Left forelimb (tissue), 1 donor: ENCODE measurements at regions not wholly inside any gene's neighbourhood (a gene's known extent, or its start where the extent isn't known, plus 50 kb on each side); places are given as distances from the start of the nearest gene placed in this dataset.
"Not testable (repeated sequence)": the region's sequence is repeated elsewhere in the genome, so short reads cannot be mapped to it uniquely, and the experiment has no call there.

Experiments
- DNase-seq: peaks from one replicate; pipeline ENCODE4 v3.0.0-alpha.2; 2018; ENCODE audit warnings: low spot score

DNA sequence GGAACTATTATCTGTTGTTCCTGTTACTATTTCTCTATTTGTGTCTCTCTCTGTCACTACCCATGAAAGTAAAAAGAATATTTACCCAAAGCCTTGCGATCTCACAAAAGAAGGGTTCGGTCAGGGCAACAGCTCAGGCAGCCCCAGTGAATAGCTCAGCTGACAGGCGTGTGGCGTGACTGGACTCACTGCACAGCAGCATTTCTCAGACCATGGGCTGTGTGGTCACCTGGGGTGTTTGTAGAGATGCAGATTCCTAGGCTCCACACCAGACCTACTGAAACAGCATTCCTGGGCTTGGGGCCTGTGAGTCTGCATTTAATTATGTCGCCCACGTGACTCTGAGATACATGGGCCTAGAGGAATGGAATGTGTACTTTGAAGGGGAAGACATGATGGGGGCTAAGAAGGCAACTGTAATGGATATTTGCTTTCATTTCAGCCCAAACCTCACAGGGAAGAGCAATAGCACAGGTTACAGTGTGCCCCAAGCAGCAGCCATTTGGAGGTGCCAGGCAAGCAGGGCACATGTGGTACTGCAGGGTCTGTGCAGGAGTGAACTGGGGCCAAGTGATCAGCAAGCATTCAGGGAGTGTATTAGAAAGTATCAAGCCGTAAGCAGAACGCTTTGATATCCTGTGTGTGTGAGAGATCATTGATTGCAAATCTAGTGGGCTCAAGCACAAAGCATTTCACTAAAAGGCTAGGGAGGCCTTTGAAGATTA, 90.4 kb upstream of the RBMS1 start:
- no peak for DNase-seq

DNA sequence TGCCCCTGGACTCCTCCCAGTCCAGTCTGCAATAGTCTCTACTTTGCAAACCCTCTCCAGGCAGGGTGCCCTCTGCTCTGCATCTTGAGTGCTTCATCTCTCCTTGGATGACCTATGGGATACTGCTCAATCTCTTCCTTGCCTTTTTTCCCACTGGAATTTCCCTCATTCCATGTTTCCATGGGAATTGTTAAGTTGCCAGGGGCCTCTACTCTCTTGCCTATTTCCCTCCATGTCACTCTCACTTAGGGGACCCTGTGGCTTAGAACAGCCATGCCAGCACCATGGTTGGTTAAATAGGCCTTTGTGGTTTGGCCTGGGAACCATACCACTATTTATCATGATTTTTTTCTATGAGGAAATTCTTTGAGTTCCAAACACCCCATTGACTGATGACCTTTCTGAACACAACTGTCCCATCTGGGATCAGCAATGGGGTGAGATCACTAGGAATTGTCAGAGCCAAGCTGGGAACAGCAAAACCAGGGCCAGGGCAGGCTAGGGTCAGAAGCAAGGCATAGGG, 91.4 kb upstream of the RBMS1 start:
- no peak for DNase-seq

DNA sequence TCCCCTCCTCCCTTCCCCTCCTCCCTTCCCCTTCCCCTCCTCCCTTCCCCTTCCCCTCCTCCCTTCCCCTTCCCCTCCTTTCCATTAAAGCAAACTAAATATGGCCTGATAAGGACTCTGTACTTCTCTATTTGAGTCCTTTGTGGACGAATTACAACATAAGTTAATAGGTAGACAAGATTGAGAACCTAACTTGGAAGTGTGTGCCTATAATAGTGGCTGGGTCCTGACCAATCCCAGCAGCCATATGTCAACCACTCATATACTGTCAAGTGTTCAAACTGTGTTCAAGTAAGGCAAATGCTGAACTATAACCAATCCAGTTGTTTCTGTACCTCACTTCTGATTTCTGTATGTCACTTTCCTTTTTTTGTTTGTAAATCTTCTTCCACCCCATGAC, 97.1 kb upstream of the RBMS1 start:
- no peak for DNase-seq

DNA sequence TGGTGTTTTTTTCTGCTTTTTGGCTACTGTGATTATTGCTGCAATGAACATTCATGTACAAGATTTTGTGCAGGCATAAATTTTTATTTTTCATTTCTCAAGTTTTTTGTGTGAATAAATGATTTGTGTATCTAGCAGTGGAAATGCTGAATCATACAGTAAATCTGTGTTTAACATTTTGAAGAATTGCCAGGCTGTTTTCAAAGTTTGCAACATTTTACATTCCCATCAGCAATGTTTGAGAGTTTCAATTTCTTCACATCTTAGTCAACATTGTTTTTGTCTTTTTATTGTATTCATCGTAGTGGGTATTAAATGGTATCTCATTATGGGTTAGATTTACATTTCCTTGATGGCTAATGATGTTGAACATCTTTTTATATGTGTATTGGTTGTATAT, 98.8 kb upstream of the RBMS1 start:
- no peak for DNase-seq

DNA sequence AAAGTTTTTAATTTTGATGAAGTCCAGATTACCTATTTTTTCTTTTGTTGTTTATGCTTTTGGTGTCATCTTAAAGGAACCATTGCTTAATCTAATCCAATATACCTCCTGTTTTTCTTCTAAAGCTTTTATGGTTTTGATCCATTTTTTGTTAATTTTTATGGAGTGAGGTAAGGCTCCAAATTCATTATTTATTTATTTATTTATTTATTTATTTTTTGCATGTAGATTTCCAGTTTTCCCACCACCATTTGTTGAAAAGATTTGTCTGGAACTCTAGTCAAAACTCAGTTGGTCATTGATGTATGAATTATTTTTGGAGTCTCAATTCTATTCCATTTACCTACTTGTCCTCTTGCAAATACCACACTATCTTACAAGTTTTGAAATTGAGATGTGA, 99.4 kb upstream of the RBMS1 start:
- DNase-seq = no peak

DNA sequence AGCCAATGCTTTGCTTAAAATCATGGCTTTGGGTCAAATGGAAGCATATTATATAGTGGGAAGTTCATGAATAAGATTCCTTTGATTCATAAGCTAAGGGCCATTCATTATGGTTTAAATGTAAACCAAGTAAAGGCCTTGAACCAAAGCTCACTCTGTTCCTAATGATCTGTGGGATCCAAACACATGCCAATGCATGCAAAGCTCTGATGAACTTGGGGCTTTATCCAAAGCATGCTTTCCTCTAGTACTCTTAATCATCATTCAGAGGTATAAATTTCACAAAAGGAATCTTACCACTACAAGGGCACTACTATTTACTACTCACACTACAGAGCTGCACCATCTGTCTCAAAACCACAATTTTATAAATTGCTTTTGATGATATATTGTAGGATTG, 102.8 kb upstream of the RBMS1 start:
- no peak for DNase-seq

DNA sequence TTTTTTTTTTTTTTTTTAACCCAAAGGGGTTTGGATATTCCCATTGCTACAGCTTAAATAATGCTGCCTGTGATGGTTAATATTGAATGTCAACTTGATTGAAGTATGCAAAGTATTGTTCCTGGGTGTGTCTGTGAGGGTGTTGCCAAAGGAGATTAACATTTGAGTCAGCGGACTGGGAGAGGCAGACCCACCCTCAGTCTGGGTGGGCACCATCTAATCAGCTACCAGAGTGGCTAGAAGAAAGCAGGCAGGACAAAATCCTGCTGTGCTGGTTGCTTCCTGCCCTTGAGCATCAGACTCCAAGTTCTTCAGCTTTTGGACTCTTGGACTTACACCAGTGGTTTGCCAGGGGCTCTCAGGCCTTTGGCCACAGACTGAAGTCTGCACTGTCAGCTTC, 106.8 kb upstream of the RBMS1 start:
- not testable (repeated sequence) for DNase-seq

DNA sequence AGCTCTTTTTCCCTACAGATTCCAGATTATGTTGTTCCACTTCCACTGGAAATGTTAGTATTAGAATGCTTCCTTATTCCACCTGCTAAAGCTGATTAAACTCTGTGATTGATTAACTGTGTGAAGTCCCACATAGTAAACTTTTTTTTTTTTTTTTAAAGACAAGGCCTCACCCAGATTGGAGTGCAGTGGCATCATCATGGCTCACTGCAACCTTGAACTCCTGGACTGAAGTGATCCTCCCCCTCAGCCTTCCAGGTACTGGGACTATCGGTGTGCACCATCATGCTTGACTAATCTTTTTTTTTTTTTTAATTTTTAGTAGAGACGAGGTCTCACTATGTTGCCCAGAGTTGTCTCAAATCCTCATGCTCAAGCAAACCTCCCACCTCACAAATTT, 108.5 kb upstream of the RBMS1 start:
- DNase-seq = no peak

DNA sequence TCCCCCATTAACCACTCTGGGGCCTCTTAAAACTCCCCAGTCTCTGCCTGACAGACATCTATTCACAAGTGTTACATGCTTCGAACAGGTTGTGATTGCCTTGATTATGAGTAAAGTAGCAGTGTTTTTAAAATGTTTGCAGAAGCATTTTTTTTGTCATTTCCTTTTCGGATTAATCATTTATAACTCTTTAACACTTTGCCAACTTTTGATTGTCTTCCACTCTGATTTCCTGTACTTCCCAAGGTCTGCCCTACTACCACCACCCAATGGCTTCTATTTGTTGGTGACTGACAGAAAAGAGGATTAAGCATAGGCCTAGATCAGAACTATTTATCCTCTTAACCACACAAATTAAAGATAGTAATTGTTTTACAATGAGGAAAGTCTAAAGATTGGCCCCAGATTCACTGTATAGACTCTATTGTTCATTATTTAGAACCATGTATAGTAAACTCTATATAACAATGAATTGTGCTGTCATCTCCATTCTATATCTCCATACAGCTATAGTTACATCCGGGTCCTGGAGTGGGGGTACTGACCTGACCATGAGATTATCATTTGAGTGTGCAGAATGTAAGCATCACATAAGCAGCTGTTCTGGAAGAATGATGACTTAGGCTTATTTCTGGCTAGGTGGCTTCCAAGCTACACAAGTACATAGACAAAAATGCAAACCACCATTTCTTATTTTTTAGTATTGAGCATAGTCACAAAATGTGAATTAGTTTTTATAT, 110.3 kb upstream of the RBMS1 start:
- no peak for DNase-seq

DNA sequence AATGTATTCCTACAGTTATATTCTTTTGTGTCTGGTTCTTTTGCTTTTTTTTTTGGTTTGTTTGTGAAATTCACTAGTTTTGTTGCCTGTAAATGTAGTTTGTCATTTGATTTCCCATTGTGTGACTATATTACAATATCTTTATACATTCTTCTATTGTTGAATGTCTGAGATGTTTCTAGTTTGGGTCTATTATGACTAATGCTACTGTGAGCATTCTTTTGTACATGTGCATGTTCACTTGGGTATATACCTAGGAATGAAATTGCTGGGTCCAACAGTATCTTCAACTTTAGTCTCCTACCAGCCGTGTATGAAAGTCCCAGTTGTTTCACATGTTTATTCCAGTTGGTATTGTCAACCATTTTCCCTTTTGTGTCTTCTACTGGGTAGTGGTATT, 112.7 kb upstream of the RBMS1 start:
- no peak for DNase-seq

DNA sequence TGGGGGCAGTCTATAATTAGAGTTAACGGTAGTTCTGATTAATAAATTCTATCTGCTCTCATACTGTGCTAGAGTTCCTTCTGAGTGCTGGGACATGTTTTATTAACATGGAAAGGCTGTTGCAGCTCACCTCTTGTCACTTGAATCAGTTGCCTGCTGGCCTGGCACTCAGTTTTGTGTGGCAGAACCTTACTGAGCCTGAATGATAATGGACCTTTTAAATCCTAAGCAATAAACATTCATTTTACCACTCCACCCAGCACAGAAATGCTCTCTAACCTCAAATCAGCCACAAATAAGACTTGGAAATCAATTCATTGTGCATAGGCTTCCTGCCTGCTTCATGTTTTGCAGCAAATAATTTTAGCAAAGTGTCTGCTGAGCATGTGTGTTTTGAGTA, 115.0 kb upstream of the RBMS1 start:
- no peak for DNase-seq

DNA sequence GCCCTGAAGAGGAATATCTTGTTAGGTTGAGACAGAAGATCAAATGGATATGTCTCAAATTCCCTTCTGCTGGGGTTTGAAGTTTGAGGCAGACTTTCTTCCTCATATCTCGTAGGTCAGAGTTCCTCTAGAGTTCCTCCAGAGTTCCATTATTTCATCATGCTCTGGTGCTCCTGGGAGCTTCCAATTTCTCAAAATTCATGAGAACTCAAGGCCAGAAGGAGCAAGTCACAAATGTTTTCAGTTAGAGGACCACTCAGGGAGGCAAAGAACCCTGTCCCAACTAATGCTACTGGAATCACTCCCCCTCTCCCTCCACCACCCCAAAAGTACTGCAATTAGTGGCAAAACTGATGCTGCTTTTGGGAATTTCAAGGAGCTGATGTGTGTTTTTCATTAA, 115.7 kb upstream of the RBMS1 start:
- DNase-seq = no peak

DNA sequence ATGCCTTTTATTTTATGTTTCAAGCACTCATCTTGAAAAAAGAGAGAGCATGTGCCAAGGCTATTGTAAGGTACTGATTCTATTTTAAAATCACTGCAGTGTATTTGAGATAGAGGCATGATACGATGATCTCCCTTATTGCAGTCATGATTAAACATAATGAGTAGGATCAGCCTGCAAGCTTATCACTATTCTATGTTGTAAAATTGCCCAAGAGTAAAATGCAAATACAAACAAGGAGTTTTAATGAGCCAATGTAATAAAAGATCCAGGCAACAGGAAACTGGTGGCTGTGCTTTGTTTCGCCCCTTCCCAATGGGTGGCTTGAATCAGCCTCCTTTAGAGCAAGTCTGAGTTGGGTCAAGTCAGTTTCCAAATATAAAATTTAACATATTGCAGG, 116.4 kb upstream of the RBMS1 start:
- DNase-seq = no peak

DNA sequence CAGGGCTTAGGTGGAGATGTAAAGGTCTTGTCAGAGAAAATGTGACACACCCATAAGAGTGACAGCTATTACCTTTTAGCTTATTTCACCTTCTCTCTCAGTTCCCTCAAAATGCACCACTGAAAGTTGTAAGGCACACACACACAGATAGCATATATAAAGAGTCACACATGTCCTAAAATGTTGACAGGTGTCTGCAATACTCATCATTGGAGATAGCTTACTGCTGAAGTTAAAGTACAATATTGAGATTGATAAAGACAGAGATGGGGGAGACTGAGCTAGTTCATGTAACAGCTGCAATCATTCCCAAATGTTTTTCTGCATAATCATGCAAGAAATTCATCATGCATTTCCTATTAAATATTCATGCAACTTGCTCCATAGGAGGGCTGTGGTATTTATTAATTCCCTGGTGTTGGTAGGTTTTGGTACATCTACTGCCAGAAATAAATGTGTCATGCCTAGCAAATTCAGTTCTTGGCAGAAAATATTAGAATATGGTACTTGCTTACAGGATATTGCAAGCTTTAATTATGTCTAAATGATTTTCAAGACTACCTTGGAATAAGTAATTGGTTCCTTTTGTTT, 118.8 kb upstream of the RBMS1 start:
- no peak for DNase-seq

DNA sequence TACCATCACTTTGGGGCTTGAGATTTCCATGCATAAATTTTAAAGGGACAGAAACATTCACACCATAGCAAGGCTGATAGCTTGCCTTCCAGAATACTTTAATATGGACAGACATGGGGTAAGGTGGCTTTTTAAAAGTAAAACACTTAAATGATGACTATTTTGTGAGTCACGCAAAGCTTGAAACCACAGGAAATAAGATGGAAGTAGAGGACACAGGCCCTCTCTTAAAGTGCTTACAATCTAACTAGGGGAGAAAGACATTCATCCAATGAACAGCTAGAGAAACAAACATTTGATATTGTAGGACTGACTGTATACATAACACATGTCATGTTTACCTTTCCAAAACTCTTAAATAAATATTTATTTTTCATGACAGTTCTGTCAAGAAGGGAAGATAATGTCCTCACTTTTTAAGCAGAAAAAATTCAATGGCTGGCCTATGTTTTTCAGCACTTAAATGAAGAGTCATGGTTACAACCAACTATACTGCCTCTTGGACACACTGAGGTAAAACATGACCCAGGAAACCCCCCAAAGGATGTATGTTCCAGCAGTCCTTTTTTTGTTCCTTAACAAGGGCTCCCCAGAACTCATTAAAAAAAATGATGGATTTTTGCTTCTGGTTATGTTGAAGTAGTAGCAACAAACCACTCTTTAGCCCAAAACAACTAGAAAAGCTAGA, 120.0 kb upstream of the RBMS1 start:
- DNase-seq = no peak

DNA sequence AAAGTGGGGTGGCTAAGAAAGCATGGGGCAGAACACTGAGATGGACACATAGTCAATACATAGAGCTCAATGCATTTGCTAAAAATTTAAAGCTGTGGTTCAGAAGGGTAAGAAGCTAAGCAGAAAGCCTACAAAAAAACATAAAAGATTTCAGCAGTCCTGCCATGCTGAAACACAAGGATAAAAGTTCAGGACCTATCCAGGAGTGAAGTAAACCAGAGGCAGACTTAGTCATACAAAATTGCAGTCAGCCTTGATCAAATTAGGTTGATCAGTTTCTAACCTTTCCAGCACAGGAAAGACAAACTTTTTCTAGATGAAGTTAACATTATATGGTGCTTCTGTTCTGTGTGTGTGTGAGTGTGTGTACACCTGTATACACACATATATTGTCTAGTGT, 120.8 kb upstream of the RBMS1 start:
- DNase-seq = no peak

DNA sequence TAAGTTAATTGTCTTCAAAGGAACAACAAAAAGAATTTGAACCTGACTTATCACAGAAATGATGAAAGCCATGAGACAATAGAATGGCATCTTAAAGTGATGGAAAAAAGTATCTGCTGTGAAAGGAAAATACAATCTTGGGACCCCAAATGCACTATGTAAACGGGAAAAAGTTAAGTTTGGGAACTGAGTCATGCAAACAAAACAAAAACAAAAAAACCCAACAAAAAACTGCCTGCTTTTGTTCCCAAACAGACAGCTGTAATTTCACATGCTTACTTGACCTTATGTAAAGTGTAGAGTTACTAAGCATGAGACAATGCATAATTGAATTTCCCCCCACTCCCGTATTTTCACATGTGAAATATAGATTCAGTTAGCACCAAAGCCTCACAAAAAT, 122.1 kb upstream of the RBMS1 start:
- no peak for DNase-seq

DNA sequence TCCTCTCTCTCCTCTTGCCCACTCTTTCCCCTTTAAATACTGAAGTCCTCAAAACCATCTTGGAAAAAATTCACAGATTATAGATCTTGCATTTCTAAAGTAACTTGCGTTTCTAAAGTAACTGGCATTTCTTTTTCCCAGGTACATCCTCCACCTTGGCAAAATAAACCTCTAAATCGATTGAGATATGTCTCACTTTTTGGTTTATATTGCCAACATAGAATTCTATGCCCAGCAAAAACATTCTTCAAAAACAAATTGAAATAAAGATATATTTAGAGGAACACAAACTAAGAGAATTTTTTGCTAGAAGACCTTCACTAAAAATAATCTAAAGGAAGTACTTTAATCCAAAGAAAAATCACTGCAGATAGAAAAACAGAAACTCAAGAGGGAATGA, 122.5 kb upstream of the RBMS1 start:
- no peak for DNase-seq

DNA sequence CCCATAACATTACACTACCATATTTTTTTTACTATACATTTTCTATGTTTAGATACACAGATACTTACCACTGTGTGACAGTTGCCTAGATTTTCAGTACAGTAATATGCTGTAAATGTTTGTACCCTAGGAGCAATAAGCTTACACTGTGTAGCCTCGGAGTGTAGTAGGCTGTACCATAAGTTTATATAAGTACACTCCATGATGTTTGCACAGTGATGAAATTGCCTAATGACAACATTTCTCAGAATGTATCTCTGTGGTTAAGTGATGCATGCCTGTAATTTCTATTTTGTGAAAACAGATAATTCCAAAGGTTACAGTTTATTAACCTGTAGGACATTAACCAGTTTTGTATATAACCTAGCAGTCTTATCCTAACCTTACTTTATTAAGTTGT, 128.1 kb upstream of the RBMS1 start:
- DNase-seq = no peak

DNA sequence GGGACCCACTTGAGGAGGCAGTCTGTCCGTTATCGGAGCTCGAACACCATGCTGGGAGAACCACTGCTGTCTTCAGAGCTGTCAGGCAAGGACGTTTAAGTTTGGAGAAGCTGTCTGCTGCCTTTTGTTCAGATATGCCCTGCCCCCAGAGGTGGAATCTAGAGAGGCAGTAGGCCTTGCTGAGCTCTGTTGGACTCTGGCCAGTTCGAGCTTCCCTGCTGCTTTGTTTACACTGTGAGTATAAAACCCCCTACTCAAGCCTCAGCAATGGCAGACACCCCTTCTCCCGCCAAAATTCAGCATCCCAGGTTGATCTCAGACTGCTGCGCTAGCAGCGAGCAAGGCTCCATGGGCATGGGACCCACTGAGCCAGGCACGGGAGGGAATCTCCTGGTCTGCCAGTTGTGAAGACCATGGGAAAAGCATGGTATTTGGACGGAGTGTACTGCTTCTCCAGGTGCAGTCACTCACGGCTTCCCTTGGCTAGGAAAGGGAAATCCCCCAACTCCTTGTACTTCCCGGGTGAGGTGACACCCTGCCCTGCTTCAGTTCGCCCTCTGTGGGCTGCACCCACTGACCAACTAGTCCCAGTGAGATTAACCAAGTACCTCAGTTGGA, 134.5 kb upstream of the RBMS1 start:
- DNase-seq = not testable (repeated sequence)

DNA sequence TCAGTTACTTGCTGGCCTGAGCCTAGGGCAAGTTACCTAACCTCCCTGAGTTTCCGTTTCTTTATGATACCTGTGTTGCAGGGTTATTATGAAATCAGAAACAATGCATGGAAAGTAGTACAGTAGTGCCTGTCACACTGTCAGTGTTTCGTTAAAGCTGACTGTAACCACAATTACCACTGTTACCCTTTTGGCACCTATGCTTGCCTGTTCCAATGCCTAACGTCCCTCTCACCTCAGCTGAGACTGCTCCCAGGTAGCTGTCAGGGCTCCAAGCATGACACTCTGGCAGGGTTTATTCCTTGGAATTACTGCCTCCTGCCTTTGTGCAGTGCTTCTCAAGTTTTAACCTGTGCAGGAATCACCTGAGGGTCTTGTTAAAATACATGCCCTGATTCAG, 135.2 kb upstream of the RBMS1 start:
- DNase-seq = no peak
